Activated naive CD8-positive, alpha-beta T cell treated with anti-CD3 and anti-CD28 coated beads, Interleukin-2, amount 50 U/mL, for 24 hours (primary cell): ENCODE measurements at regions not wholly inside any gene's neighbourhood (a gene's known extent, or its start where the extent isn't known, plus 50 kb on each side); places are given as distances from the start of the nearest gene placed in this dataset.

Experiments
- ATAC-seq: fragments of 150-1000 bp; cut with Tn5 transposase; one replicate; pipeline ENCODE4 v1.10.0; 2021
- DNase-seq: peaks from one replicate; pipeline ENCODE4 v3.0.0; 2021
- H3K27ac Mint-ChIP-seq: one replicate; pipeline ENCODE4 v1.8.0; 2021; ENCODE audit warnings: mild to moderate bottlenecking, mixed read lengths
- H3K27me3 Mint-ChIP-seq: one replicate; pipeline ENCODE4 v1.8.0; 2021; ENCODE audit warnings: mixed read lengths
- H3K36me3 Mint-ChIP-seq: one replicate; pipeline ENCODE4 v1.8.0; 2021; ENCODE audit warnings: low read depth, mixed read lengths
- H3K4me1 Mint-ChIP-seq: one replicate; pipeline ENCODE4 v1.8.0; 2021; ENCODE audit warnings: mixed read lengths
- H3K4me3 Mint-ChIP-seq: one replicate; pipeline ENCODE4 v1.8.0; 2021; ENCODE audit warnings: mild to moderate bottlenecking, moderate library complexity, mixed read lengths
- H3K9me3 Mint-ChIP-seq: one replicate; pipeline ENCODE4 v1.8.0; 2021; ENCODE audit warnings: mixed read lengths

- Mint-ChIP-seq H3K9me3 (peaks cover 3% of the 10 kb centered on the region), H3K4me1 (no peaks in the 10 kb centered on the region), H3K36me3 (no peaks in the 10 kb centered on the region), H3K27ac (no peak overlapping the region), H3K27me3 (no peaks in the 10 kb centered on the region), H3K4me3 (no peak overlapping the region)
- DNase-seq (no peak), ATAC-seq (no peak)
These were observed 737.1 kb downstream of the DHX35 start for GRCh38 chr20:39699166-39699725.

GRCh38 chr20:39698752-39699151, 736.6 kb downstream of the DHX35 start:
- H3K27ac Mint-ChIP-seq = no peak overlapping the region
- H3K27me3 Mint-ChIP-seq = no peaks in the 10 kb centered on the region
- peaks cover 3% of the 10 kb centered on the region for H3K9me3 Mint-ChIP-seq
- H3K36me3 Mint-ChIP-seq = no peaks in the 10 kb centered on the region
- H3K4me3 Mint-ChIP-seq = no peak overlapping the region
- H3K4me1 Mint-ChIP-seq = no peaks in the 10 kb centered on the region
- no peak for DNase-seq
- ATAC-seq = no peak

- Mint-ChIP-seq H3K36me3 (no peaks in the 10 kb centered on the region), H3K27ac (no peak overlapping the region), H3K27me3 (no peaks in the 10 kb centered on the region), H3K4me3 (no peak overlapping the region), H3K4me1 (no peaks in the 10 kb centered on the region), H3K9me3 (peaks cover 7% of the 10 kb centered on the region)
- no peak for DNase-seq
- no peak for ATAC-seq
These were observed 729.2 kb downstream of the DHX35 start for GRCh38 chr20:39691151-39691862.

- ATAC-seq (no peak), DNase-seq (no peak)
- H3K27me3 Mint-ChIP-seq = no peaks in the 10 kb centered on the region
- no peak overlapping the region for H3K27ac Mint-ChIP-seq
- H3K36me3 Mint-ChIP-seq = no peaks in the 10 kb centered on the region
- H3K4me1 Mint-ChIP-seq = no peaks in the 10 kb centered on the region
- H3K4me3 Mint-ChIP-seq = no peak overlapping the region
- peaks cover 9% of the 10 kb centered on the region for H3K9me3 Mint-ChIP-seq
These were observed 714.8 kb downstream of the DHX35 start for GRCh38 chr20:39676857-39677391.

GRCh38 chr20:39676241-39676640, 714.1 kb downstream of the DHX35 start:
- no peak overlapping the region for H3K27ac Mint-ChIP-seq
- DNase-seq = no peak
- ATAC-seq = no peak
- no peaks in the 10 kb centered on the region for H3K4me1 Mint-ChIP-seq
- peaks cover 9% of the 10 kb centered on the region for H3K9me3 Mint-ChIP-seq
- H3K27me3 Mint-ChIP-seq = no peaks in the 10 kb centered on the region
- no peak overlapping the region for H3K4me3 Mint-ChIP-seq
- no peaks in the 10 kb centered on the region for H3K36me3 Mint-ChIP-seq

- Mint-ChIP-seq H3K4me1 (no peaks in the 10 kb centered on the region), H3K4me3 (no peak overlapping the region), H3K27ac (no peak overlapping the region), H3K27me3 (no peaks in the 10 kb centered on the region), H3K36me3 (no peaks in the 10 kb centered on the region), H3K9me3 (peaks cover 9% of the 10 kb centered on the region)
- no peak for ATAC-seq
- DNase-seq = no peak
These were observed 712.7 kb downstream of the DHX35 start for GRCh38 chr20:39674842-39675241.

- Mint-ChIP-seq H3K4me1 (no peaks in the 10 kb centered on the region), H3K4me3 (no peak overlapping the region)
These were observed 708.8 kb downstream of the DHX35 start for GRCh38 chr20:39670988-39671387.

GRCh38 chr20:39669659-39670058, 707.5 kb downstream of the DHX35 start:
- DNase-seq = no peak
- H3K9me3 Mint-ChIP-seq = no peaks in the 10 kb centered on the region
- no peak for ATAC-seq
- H3K27me3 Mint-ChIP-seq = no peaks in the 10 kb centered on the region
- H3K36me3 Mint-ChIP-seq = no peaks in the 10 kb centered on the region
- H3K4me3 Mint-ChIP-seq = no peak overlapping the region
- no peaks in the 10 kb centered on the region for H3K4me1 Mint-ChIP-seq
- no peak overlapping the region for H3K27ac Mint-ChIP-seq

More at GRCh38 chr20:39670988-39671387, 708.8 kb downstream of the DHX35 start:
- no peak for DNase-seq
- no peaks in the 10 kb centered on the region for H3K27me3 Mint-ChIP-seq
- ATAC-seq = no peak
- no peaks in the 10 kb centered on the region for H3K36me3 Mint-ChIP-seq
- H3K9me3 Mint-ChIP-seq = no peaks in the 10 kb centered on the region
- no peak overlapping the region for H3K27ac Mint-ChIP-seq

- ATAC-seq (no peak), DNase-seq (no peak)
- no peaks in the 10 kb centered on the region for H3K9me3 Mint-ChIP-seq
- no peaks in the 10 kb centered on the region for H3K27me3 Mint-ChIP-seq
- H3K4me1 Mint-ChIP-seq = no peaks in the 10 kb centered on the region
- H3K27ac Mint-ChIP-seq = no peak overlapping the region
- H3K4me3 Mint-ChIP-seq = no peak overlapping the region
- no peaks in the 10 kb centered on the region for H3K36me3 Mint-ChIP-seq
These were observed 705.9 kb downstream of the DHX35 start for GRCh38 chr20:39668038-39668437.

GRCh38 chr20:39661833-39662232, 699.7 kb downstream of the DHX35 start:
- Mint-ChIP-seq H3K9me3 (peaks cover 4% of the 10 kb centered on the region), H3K27ac (no peak overlapping the region), H3K4me1 (no peaks in the 10 kb centered on the region), H3K36me3 (no peaks in the 10 kb centered on the region), H3K4me3 (no peak overlapping the region), H3K27me3 (no peaks in the 10 kb centered on the region)
- DNase-seq (no peak), ATAC-seq (no peak)

GRCh38 chr20:39660965-39661364, 698.8 kb downstream of the DHX35 start:
- ATAC-seq = no peak
- Mint-ChIP-seq H3K9me3 (peaks cover 7% of the 10 kb centered on the region), H3K36me3 (no peaks in the 10 kb centered on the region), H3K27ac (no peak overlapping the region), H3K4me1 (no peaks in the 10 kb centered on the region), H3K27me3 (no peaks in the 10 kb centered on the region), H3K4me3 (no peak overlapping the region)
- DNase-seq = no peak

GRCh38 chr20:39660226-39660625, 698.1 kb downstream of the DHX35 start:
- no peak for ATAC-seq
- H3K9me3 Mint-ChIP-seq = peaks cover 7% of the 10 kb centered on the region
- no peaks in the 10 kb centered on the region for H3K27me3 Mint-ChIP-seq

GRCh38 chr20:39658662-39659409, 696.7 kb downstream of the DHX35 start:
- Mint-ChIP-seq H3K27me3 (no peaks in the 10 kb centered on the region), H3K4me3 (no peak overlapping the region), H3K4me1 (no peaks in the 10 kb centered on the region), H3K36me3 (no peaks in the 10 kb centered on the region), H3K9me3 (peaks cover 7% of the 10 kb centered on the region), H3K27ac (no peak overlapping the region)
- ATAC-seq = no peak
- no peak for DNase-seq

More at GRCh38 chr20:39660226-39660625, 698.1 kb downstream of the DHX35 start:
- no peak for DNase-seq
- Mint-ChIP-seq H3K4me3 (no peak overlapping the region), H3K4me1 (no peaks in the 10 kb centered on the region), H3K27ac (no peak overlapping the region), H3K36me3 (no peaks in the 10 kb centered on the region)

- Mint-ChIP-seq H3K9me3 (peaks cover 3% of the 10 kb centered on the region), H3K27ac (no peak overlapping the region), H3K4me1 (no peaks in the 10 kb centered on the region), H3K4me3 (no peak overlapping the region), H3K27me3 (no peaks in the 10 kb centered on the region), H3K36me3 (no peaks in the 10 kb centered on the region)
- ATAC-seq (no peak), DNase-seq (no peak)
These were observed 692.0 kb downstream of the DHX35 start for GRCh38 chr20:39654171-39654570.
